Globus pallidus (tissue), 1 donor: ENCODE measurements at regions not wholly inside any gene's neighbourhood (a gene's known extent, or its start where the extent isn't known, plus 50 kb on each side); places are given as distances from the start of the nearest gene placed in this dataset.
"Not testable (repeated sequence)": the region's sequence is repeated elsewhere in the genome, so short reads cannot be mapped to it uniquely, and the experiment has no call there.

ENCODE experiments used
- DNase-seq: peaks from one replicate; pipeline ENCODE4 v3.0.0-alpha.2; 2015; ENCODE audit warnings: low spot score

DNA sequence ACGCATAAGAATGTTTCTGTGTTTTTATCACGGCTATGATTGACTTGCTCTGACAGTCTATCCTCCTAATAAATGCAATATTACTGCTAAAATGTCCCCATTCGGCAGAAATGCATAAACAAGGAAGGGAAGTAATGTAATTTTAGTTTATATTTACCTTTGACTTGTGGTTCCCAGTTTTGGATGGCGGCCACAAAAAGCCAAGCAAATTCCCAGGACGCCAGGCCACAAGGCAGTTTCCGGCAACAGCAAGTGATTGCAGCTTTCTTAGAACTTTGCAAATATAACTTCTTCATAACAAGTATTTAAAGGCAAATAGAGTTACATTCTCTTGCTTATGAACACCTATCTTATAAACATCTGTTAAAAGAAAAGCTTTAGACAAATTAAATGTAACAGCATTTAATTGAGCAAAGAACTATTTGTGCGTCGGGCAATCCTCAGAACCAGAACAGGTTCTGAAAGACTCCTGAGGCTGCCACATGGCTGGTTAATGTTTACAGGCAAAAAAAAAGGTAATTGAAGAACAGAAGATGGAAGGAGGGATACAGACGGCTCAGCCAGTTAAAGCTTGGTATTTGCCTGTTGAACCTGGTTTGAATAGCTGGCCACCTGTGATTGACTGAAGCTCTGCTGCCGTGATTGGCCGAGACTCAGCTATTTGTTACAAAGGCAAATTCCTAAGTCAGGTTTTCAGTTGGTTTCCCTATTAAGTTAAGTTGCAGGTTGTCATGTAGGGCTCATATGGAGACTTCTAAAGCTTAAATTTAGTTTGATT lies 80.8 kb downstream of the C21orf91 start:
- no peak for DNase-seq

GRCh38 chr21:17736072-17736471 lies 83.1 kb downstream of the C21orf91 start:
- DNase-seq: no peak

DNA sequence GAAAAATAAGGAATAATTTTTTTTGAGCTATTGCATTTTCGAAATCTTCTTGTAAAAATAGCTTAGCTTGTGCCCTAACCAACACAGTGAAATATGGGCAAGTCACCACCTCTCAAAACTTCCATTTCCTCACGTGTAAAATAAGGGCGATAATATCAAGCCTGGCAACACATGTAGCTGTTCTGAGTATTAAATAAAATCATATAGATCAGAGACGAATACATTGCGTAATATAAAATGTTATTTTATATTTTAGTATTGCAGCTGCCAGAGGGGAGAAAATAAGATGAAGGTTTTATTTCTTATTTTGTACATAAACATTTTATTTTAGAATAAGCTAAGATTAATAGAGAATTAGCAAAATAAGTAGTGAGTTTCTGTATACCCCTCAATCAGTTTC lies 85.9 kb downstream of the C21orf91 start:
- no peak for DNase-seq

- no peak for DNase-seq
These were observed 86.8 kb downstream of the C21orf91 start for GRCh38 chr21:17732306-17732705.

- DNase-seq: no peak
These were observed 87.6 kb downstream of the C21orf91 start for GRCh38 chr21:17731554-17731953.

GRCh38 chr21:17730782-17731181 lies 88.4 kb downstream of the C21orf91 start:
- no peak for DNase-seq

DNA sequence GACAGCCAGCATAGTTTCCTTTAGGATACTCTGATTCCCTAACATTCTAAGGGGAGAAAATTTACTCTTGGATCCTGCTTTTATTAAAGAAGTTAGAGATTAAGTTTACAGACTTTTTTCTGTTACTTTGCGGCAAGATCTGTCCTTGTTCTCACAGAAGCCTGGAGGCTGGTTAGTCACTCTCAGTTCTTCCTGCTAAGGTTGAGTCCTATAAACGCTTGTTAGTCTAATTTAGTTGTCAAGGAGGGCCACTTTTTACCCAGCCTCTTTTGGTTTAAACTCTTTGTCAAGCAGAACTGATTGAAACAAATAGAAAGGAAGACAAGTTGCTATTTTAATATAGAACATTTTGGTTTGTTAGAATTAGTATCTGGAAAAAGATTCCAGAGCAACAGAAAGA lies 89.7 kb downstream of the C21orf91 start:
- no peak for DNase-seq

DNA sequence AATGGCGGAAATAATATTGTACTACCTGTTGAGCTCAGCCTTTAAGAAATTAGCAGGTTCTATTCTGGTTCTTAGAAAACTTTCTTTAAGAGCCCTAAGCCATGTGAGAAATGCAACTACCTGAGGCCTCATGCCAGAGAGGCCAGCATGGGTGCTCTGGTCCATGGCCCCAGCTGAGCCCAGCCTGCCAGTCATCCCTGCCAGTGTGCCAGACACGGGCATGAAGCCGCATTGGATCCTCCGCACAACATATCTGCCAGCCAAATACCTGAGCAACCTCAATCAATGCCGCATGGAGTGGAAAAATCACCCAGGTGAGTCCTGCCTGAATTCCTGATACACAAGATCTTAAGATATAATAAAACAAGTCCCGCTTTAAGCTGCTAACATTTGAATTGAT lies 91.8 kb downstream of the C21orf91 start:
- no peak for DNase-seq

DNA sequence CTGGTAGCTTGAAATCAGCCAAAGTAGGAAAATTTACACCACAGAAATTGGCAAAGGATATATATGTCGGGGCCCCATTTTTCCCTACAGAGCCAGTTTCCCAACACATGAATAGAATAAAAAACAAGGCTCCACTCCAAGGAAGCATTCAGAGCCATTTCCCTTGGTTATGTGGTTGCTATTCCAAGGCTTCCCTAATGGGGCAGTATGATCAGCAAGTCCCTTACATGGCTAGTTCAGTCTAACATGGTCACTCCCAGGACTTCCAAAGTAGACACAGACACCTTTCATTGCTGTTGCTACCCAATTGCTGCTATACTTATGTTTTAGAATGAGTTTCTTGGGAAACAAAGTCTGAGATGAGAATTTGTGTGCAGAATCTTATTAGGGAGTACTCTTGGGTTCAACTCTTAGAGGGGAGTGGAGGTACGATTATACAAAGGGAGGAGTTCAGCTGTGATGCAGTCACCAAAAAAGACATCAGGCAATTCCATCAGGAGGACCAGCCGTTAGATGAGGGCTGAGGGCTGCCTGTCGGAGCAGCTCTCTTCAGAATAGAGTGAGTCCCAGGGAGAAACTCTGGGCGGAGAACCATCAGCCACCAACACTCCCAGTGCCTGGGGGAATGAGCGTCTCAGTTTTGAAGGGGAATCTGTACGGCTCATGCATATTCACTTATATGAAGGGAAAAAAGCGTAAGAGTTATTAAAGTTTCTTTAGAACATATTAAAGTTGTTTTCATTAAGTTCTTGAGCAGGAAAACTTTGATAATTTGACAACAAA lies 92.9 kb downstream of the C21orf91 start:
- peak; percentile 7 for DNase-seq

- no peak for DNase-seq
These were observed 93.8 kb downstream of the C21orf91 start for GRCh38 chr21:17725339-17725738.

DNA sequence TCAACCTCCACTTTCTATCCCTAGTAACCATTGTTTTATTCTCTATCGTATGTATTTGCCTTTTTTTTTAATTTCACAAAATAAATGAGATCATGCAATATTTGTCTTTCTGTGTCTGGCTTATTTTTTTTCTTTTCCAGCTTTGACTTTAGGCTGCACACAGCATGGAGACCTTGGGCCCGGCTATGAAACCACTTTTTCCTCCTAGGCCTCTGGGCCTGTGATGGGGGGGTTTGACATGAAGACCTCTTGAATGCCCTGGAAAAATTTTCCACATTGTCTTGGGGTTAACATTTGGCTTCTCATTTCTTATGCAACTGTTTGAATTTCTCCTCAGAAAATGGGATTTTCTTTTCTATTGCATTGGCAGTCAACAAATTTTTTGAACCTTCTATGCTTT lies 100.2 kb upstream of the BTG3 start:
- DNase-seq: no peak

GRCh38 chr21:17711896-17712295 lies 99.2 kb upstream of the BTG3 start:
- DNase-seq: no peak

GRCh38 chr21:17709266-17709611 lies 96.5 kb upstream of the BTG3 start:
- no peak for DNase-seq

- DNase-seq: no peak
These were observed 96.0 kb upstream of the BTG3 start for GRCh38 chr21:17708522-17709265.

DNA sequence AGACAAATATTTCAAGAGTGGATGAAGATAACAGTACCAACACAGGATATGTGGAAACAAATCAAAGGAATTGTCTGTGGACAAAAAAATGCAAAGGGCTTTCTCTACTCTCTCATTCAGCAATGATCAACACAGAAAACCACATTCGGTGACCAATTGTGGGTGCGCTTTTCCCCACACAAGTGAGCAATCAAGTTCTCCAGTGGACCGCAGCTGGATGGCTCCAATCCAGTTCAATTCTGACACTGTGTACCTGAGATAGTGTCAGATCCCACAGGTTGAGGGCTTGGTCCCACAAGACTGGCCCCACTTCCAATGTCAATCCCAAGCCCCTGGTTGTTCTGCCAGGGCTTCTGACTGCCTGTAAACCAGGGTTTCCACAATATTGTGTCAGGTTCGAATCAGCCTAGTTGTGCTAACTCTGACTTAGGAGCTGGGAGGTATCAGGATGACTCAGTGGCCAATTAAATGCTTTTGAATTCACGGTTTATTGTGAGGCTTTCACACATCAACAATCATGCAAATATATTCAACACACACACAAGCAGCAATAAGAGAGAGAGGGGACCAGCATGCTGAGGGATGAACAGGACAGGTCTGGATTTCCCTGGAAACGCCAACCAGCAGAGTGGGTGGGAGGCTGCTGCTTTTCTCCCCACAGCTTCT lies 87.0 kb upstream of the BTG3 start:
- DNase-seq: no peak

- no peak for DNase-seq
These were observed 84.8 kb upstream of the BTG3 start for GRCh38 chr21:17697473-17697872.

GRCh38 chr21:17694416-17694815 lies 81.7 kb upstream of the BTG3 start:
- DNase-seq: not testable (repeated sequence)

- DNase-seq: no peak
These were observed 81.1 kb upstream of the BTG3 start for GRCh38 chr21:17693801-17694200.

- no peak for DNase-seq
These were observed 77.4 kb upstream of the BTG3 start for GRCh38 chr21:17690078-17690494.

GRCh38 chr21:17688912-17689874 lies 76.5 kb upstream of the BTG3 start:
- DNase-seq: no peak

GRCh38 chr21:17682924-17683323 lies 70.2 kb upstream of the BTG3 start:
- DNase-seq: no peak
